ENCODE measurements at regions not wholly inside any gene's neighbourhood (a gene's known extent, or its start where the extent isn't known, plus 50 kb on each side); places are given as distances from the start of the nearest gene placed in this dataset.
A peak's percentile ranks its signal among the peaks of the same experiment; 100 is the strongest.

Small RNA genes in the stretch of these regions (microRNA-seq; reads per million reads assigned to microRNA genes)
- gene MIR221 (ENCODE audit: borderline microRNAs expressed, borderline replicate concordance) (7,718 reads per million, percentile 95 among the genes with 10 or more reads in this experiment), gene MIR222 (ENCODE audit: borderline microRNAs expressed, borderline replicate concordance) (1,459 reads per million, percentile 87 among the genes with 10 or more reads in this experiment)

Data from activated naive CD4-positive, alpha-beta T cell treated with anti-CD3 and anti-CD28 coated beads for 36 hours (primary cell).